ENCODE measurements at regions not wholly inside any gene's neighbourhood (a gene's known extent, or its start where the extent isn't known, plus 50 kb on each side); places are given as distances from the start of the nearest gene placed in this dataset.

DNA sequence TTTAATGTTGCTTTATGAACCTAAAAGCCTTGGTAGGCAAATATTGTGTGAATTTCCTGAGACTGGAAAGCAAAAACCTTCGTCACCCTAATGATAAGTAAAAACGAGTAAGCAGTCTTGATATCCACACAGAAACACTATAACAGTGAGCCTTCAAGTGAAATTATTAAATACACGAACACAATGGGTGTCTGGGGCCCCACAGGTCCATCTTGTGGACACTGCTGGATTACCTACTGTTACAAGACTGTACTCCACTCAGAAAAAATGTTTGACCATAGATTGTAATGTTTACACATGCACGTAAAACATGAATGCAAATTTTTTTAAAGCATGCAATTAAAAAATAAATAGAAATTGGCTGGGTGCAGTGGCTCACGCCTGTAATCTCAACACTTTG is 466.9 kb downstream of the CD83 start:
- no peak for DNase-seq
- Histone ChIP-seq H3K36me3 (no peaks in the 10 kb centered on the region), H3K27me3 (no peaks in the 10 kb centered on the region), H3K4me1 (no peaks in the 10 kb centered on the region), H3K9me3 (no peaks in the 10 kb centered on the region), H3K4me3 (no peak overlapping the region), H3K27ac (no peak overlapping the region)
- TF ChIP-seq POLR2A (IDR thresholded peaks at IDR 0.05) = no peak
- ATAC-seq (ENCODE audit: low FRiP score in 2 of 2) = no peak
- WGBS, 2 donors = 52 to 71% methylated on average over 5 of the region's 5 CpGs

DNA sequence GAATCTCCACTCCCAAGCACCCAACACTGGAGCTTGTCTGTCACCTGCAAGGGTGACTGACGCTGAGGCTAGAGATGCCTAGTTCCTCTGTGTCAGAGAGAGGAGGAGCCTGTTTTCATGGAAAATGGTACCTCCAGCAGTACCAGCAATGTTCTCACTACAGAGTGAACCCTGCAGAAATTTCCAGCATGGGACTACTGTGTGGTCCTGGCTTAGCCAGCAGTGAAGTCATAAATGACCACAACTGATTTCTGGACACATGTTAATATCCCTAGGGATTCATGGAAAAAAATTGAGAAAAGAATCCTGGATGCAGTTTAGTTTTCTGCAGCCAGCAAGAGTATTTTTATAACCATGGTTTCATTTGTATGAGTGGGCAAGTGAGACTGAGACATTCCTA is 468.1 kb downstream of the CD83 start:
- Histone ChIP-seq H3K27me3 (no peaks in the 10 kb centered on the region), H3K9me3 (no peaks in the 10 kb centered on the region), H3K36me3 (no peaks in the 10 kb centered on the region), H3K4me1 (no peaks in the 10 kb centered on the region), H3K4me3 (no peak overlapping the region), H3K27ac (no peak overlapping the region)
- DNase-seq (no peak), ATAC-seq (ENCODE audit: low FRiP score in 2 of 2) (no peak)
- WGBS, 2 donors = 89 to 100% methylated on average over 1 of the region's 1 CpG
- TF ChIP-seq POLR2A (IDR thresholded peaks at IDR 0.05) (no peak), POLR2AphosphoS5 (IDR thresholded peaks at IDR 0.05) (no peak), EP300 (IDR thresholded peaks at IDR 0.05) (no peak)
- TF ChIP-seq, protein P1, sequence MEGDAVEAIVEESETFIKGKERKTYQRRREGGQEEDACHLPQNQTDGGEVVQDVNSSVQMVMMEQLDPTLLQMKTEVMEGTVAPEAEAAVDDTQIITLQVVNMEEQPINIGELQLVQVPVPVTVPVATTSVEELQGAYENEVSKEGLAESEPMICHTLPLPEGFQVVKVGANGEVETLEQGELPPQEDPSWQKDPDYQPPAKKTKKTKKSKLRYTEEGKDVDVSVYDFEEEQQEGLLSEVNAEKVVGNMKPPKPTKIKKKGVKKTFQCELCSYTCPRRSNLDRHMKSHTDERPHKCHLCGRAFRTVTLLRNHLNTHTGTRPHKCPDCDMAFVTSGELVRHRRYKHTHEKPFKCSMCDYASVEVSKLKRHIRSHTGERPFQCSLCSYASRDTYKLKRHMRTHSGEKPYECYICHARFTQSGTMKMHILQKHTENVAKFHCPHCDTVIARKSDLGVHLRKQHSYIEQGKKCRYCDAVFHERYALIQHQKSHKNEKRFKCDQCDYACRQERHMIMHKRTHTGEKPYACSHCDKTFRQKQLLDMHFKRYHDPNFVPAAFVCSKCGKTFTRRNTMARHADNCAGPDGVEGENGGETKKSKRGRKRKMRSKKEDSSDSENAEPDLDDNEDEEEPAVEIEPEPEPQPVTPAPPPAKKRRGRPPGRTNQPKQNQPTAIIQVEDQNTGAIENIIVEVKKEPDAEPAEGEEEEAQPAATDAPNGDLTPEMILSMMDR (IDR thresholded peaks at IDR 0.05) = no peak

DNA sequence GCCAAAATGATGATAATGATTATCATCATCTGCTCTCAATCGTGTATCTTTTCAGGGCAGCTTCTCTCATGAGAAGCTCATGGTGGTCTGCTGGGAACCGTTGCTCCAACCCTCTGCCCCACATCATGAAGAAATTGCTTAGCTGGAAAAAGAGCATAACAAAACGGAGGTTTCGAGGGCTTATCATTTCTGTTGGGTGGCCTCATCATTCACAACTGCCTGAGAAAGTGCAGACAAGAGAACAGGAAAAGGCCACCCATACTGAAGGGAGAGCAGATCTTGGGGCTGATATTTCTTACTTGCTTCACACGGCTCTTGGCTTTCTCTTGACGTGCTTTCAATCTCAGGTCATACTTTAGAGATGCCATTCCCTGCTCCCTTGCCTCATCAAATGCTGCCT is 471.6 kb downstream of the CD83 start:
- 70 to 77% methylated on average over 6 of the region's 6 CpGs for WGBS, 2 donors

DNA sequence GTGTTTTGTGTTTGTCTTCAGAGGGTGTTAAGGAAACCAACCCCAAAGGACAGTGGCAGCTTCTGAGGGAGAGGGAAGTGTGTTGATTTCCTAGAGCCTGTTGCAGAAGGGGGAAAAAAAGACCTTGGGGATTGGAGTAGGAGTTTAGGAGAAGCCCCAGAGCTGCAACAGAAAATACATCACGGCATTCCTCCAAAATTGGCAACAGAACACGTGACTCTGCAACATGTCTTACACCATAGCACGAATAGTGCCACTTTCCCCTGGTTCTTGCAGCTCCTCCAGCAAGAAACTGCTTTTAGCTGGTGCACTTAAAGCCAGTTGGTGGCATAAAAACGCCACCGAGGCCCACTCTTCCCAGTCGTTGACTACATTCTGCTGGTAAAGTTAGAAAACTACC is 473.0 kb downstream of the CD83 start:
- H3K36me3 ChIP-seq = no peaks in the 10 kb centered on the region
- DNase-seq (no peak), ATAC-seq (ENCODE audit: low FRiP score in 2 of 2) (no peak)
- TF ChIP-seq, protein P1 (IDR thresholded peaks at IDR 0.05) = no peak
- TF ChIP-seq EP300 (IDR thresholded peaks at IDR 0.05) = no peak
- TF ChIP-seq POLR2AphosphoS5 (IDR thresholded peaks at IDR 0.05) = no peak
- no peak for TF ChIP-seq POLR2A (IDR thresholded peaks at IDR 0.05)
- no peaks in the 10 kb centered on the region for H3K27me3 ChIP-seq
- H3K4me1 ChIP-seq = no peaks in the 10 kb centered on the region
- no peak overlapping the region for H3K4me3 ChIP-seq
- WGBS, 2 donors = 71 to 72% methylated on average over 6 of the region's 6 CpGs
- no peaks in the 10 kb centered on the region for H3K9me3 ChIP-seq
- H3K27ac ChIP-seq = no peak overlapping the region

More for the DNA sequence above, 471.6 kb downstream of the CD83 start:
- ATAC-seq (ENCODE audit: low FRiP score in 2 of 2) (no peak), DNase-seq (no peak)
- no peaks in the 10 kb centered on the region for H3K36me3 ChIP-seq
- H3K4me1 ChIP-seq = no peaks in the 10 kb centered on the region
- no peaks in the 10 kb centered on the region for H3K27me3 ChIP-seq
- no peak overlapping the region for H3K4me3 ChIP-seq
- no peaks in the 10 kb centered on the region for H3K9me3 ChIP-seq
- TF ChIP-seq POLR2AphosphoS5 (IDR thresholded peaks at IDR 0.05) (no peak), EP300 (IDR thresholded peaks at IDR 0.05) (no peak), POLR2A (IDR thresholded peaks at IDR 0.05) (no peak)
- TF ChIP-seq, protein P1 (IDR thresholded peaks at IDR 0.05) = no peak
- H3K27ac ChIP-seq = no peak overlapping the region

DNA sequence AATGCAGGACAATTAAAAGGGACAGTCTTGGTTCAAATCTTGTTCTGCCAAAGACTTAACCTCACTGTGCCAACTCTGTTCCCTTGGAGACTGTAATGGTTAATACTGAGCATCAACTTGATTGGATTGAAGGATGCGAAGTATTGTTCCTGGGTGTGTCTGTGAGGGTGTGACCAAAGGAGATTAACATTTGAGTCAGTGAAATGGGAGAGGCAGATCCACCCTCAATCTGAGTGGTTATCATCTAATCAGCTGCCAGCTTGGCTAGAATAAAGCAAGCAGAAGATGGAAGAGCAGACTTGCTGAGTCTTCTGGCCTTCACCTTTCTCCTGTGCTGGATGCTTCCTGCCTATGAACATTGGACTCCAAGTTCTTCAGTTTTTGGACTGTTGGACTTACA is 474.4 kb downstream of the CD83 start:
- H3K9me3 ChIP-seq = no peaks in the 10 kb centered on the region
- no peaks in the 10 kb centered on the region for H3K27me3 ChIP-seq
- no peaks in the 10 kb centered on the region for H3K36me3 ChIP-seq
- TF ChIP-seq, protein P1 (IDR thresholded peaks at IDR 0.05) = no peak
- TF ChIP-seq POLR2AphosphoS5 (IDR thresholded peaks at IDR 0.05) (no peak), POLR2A (IDR thresholded peaks at IDR 0.05) (no peak), EP300 (IDR thresholded peaks at IDR 0.05) (no peak)
- ATAC-seq (ENCODE audit: low FRiP score in 2 of 2) (no peak), DNase-seq (no peak)
- no peaks in the 10 kb centered on the region for H3K4me1 ChIP-seq
- H3K27ac ChIP-seq = no peak overlapping the region
- 80 to 95% methylated on average over 1 of the region's 1 CpG for WGBS, 2 donors
- H3K4me3 ChIP-seq = no peak overlapping the region

Measured in upper lobe of left lung (tissue), 6 donors.